Mammary epithelial cell (primary cell): ENCODE measurements at regions not wholly inside any gene's neighbourhood (a gene's known extent, or its start where the extent isn't known, plus 50 kb on each side); places are given as distances from the start of the nearest gene placed in this dataset.

Source experiments
- CTCF ChIP-seq, 2 donors: IDR thresholded peaks in 1 of 2; conservative IDR thresholded peaks in 1 of 2; 2 replicates each; pipeline ENCODE4 v1.5.1; 2011 to 2012; ENCODE audit warnings: inconsistent platforms in 2 of 2, low read length in 2 of 2, mild to moderate bottlenecking in 2 of 2, control low read depth in 1 of 2, low read depth in 1 of 2; ENCODE audit not compliant: insufficient read depth in 1 of 2; ENCODE audit errors: extremely low read depth in 1 of 2
- EZH2 ChIP-seq: IDR thresholded peaks from 2 replicates; pipeline ENCODE4 v1.6.1; 2012; ENCODE audit warnings: low read length, inconsistent platforms, borderline replicate concordance

- TF ChIP-seq CTCF (conservative IDR thresholded peaks at IDR 0.05 in 1 of 2, IDR thresholded peaks at IDR 0.05 in 1 of 2; ENCODE audit: extremely low read depth in 1 of 2, insufficient read depth in 1 of 2, low read depth in 1 of 2, low read length in 2 of 2) = no peak
- TF ChIP-seq EZH2 = no peak
These were observed 587.9 kb downstream of the TBL1XR1 start for GRCh38 chr3:176609361-176609760.
